Hematopoietic multipotent progenitor cell treated with erythropoietin and hydrocortisone succinate and interleukin-3 and kit ligand, for 8 days (in vitro differentiated cells): ENCODE measurements at regions not wholly inside any gene's neighbourhood (a gene's known extent, or its start where the extent isn't known, plus 50 kb on each side); places are given as distances from the start of the nearest gene placed in this dataset.

Experiments
- DNase-seq: peaks from one replicate; pipeline ENCODE4 v3.0.0-alpha.2; 2015

DNA sequence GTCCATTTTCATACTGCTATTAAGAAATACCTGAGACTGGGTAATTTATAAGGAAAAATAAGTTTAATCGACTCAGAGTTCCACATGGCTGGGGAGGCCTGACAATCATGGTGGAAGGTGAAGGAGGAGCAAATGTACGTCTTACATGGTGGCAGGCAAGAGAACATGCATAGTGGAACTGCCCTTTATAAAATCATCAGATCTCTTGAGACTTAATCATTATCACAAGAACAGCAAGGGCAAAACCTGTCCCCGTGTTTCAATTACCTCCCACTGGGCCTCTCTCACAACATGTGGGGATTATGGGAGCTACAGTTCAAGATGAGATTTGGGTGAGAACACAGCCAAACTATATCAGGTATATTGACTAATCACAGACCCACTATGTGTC is 370.2 kb upstream of the USP24 start:
- DNase-seq, result no peak

- no peak for DNase-seq
Measured at GRCh38 chr1:55584526-55585401, 369.6 kb upstream of the USP24 start.

GRCh38 chr1:55582084-55582483 is 366.9 kb upstream of the USP24 start:
- no peak for DNase-seq

DNA sequence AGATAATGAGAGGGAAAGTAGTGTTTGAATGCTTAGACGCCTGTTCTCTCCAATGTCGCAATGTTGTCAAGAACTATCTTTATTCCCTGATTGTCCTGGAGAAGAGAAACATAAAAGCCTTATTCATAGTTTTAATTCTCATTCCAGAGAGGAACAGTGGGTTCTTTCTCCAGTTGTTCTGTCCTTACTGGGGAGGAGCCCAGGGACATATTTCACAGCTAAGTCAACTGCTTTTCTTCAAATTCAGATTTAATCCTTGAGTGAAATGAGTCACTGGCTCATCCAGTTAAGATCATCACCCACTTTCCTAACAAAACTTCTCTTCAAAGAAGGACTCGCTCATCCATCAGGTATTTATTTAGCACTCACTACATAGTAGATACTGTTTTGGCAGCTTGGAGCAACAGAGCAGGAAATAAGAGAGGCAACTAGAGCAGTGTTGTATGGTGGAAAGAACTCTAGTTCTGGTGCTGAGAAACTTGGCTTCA is 365.7 kb upstream of the USP24 start:
- DNase-seq, result no peak

- no peak for DNase-seq
Measured at GRCh38 chr1:55579332-55580001, 364.3 kb upstream of the USP24 start.

GRCh38 chr1:55578646-55579045 is 363.5 kb upstream of the USP24 start:
- DNase-seq, result no peak

- no peak for DNase-seq
Measured at GRCh38 chr1:55575571-55576279, 360.6 kb upstream of the USP24 start.

DNA sequence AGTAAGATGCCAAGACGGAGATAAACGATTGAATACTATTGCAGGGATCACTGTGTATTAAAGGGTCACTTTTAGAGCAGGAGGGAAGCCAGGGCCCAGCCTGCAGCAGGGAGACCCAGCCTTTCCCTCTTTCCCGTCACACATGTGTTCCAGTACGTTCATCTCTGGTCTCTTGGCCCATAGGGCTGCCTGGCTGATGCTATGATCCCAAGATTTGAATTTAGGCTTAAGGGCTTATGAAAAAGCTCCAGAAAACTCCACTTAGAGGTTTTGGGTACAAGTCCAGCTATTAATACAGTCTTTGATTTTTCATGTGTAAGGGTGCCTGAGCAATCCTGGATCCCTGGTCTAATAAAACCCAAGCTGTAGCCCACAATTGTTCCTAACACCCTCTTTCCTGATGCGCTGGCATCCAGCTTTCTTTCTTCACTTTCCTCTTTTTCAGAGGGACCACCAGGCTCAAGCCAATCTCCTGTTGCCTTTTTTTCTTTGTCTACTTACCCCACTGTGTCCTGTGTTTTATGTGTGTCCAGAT is 359.6 kb upstream of the USP24 start:
- no peak for DNase-seq

GRCh38 chr1:55572878-55573734 is 357.9 kb upstream of the USP24 start:
- DNase-seq, result no peak

GRCh38 chr1:55571767-55572166 is 356.6 kb upstream of the USP24 start:
- DNase-seq, result no peak

- no peak for DNase-seq
Measured at GRCh38 chr1:55569417-55569816, 354.3 kb upstream of the USP24 start.

- no peak for DNase-seq
Measured at GRCh38 chr1:55568732-55569131, 353.6 kb upstream of the USP24 start.

GRCh38 chr1:55560266-55560665 is 345.1 kb upstream of the USP24 start:
- no peak for DNase-seq

DNA sequence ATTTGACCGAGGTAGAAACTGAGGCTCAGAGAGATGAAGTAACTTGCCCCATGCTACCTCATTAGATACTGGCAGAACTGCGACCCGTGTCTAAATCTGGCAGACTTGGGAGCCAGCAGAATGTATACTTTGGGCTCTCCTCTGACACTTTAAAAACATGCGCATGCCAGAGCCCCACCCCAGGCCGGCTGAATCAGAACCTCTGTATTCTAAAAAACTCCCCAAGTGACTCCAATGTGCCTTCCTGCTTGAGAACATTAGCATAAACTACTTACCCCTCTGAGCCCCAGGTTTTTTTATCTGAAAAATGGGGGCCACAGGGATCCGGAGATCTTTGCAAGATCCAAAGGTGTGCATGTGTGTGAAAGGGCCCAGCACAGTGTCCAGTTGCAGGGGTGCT is 344.7 kb upstream of the USP24 start:
- no peak for DNase-seq

GRCh38 chr1:55559161-55559611 is 344.0 kb upstream of the USP24 start:
- DNase-seq, result no peak

GRCh38 chr1:55558515-55558914 is 343.4 kb upstream of the USP24 start:
- DNase-seq, result no peak

GRCh38 chr1:55555956-55556725 is 341.0 kb upstream of the USP24 start:
- DNase-seq, result no peak

GRCh38 chr1:55554611-55555010 is 339.4 kb upstream of the USP24 start:
- no peak for DNase-seq

GRCh38 chr1:55552636-55553035 is 337.5 kb upstream of the USP24 start:
- no peak for DNase-seq

- DNase-seq, result no peak
Measured at GRCh38 chr1:55547405-55547804, 332.2 kb upstream of the USP24 start.

DNA sequence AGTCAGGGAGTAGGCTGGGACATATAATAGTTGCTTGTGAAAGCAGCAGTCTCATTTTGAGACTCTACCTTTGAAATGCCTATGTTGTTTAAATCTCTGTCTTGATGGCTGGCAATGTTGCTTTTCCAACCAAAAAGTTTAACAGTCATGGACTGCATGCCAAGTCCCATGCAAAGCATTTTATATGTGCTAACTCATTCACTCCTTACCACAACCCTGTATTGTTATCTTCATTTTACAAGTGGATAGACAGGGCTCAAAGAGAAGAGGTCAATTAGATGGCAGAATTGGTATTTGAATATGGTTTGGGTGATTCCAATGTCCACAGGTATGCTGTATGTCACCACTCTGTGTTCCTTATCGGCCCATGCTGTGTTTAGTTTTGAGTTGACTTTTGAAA is 331.4 kb upstream of the USP24 start:
- DNase-seq, result no peak
